ENCODE measurements at regions not wholly inside any gene's neighbourhood (a gene's known extent, or its start where the extent isn't known, plus 50 kb on each side); places are given as distances from the start of the nearest gene placed in this dataset.

DNA sequence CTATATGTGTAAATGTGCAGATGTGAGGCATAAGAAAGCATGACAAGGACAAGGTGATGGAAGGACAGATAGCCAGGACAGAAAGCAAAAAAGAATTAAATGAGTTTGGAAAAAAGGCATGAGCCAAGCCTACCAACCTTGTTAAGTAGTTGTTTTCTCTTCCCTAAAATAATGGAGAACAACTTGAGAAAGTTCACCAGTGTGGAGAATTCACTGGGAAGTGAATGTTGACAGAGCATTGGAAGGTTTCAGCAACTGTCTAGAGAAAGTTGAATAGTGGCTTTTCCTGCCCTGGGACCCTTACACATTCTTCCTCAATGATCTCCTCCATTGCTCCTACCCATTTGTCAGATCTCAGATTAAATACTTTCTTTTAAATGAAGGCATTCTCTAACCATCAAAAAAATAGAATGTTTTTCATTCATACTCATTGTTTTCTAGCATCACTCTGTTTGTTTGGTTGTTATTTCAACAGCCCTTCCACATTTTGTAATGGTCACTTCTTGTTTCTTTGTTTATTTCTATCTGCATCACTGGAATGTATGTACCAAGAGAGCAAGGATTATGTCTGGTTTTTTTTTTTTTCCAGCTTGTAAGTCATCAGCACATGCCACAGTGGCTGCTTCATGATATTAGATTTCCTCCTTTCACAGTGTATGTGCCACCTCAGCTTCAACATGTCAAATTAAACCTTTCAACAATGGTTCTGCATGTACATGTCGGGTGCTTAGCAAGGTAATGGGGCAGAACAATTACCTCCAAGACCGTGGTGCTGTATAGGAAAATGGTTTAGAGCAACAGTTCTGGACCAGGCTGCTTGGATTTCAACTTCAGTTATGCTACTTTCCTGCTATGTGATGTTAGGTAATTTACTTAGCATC is 586.0 kb upstream of the VRK2 start:
- ChIA-PET CTCF (no interaction called here), POLR2A (ENCODE audit: unreplicated experiment) (no interaction called here)
- Histone ChIP-seq H3K9me3 (ENCODE audit: insufficient read depth, low read depth) (no peaks in the 10 kb centered on the region), H3F3A (ENCODE audit: insufficient read depth, low read depth) (no peaks in the 10 kb centered on the region), H3K4me2 (no peak overlapping the region), H3K27me3 (ENCODE audit: insufficient read depth, low read depth) (no peaks in the 10 kb centered on the region), H4K20me1 (ENCODE audit: insufficient read depth) (no peaks in the 10 kb centered on the region), H3K9me2 (ENCODE audit: insufficient read depth) (no peaks in the 10 kb centered on the region), H2AFZ (no peak overlapping the region), H3K79me2 (ENCODE audit: low read depth) (no peaks in the 10 kb centered on the region), H3K36me3 (ENCODE audit: low read depth) (no peaks in the 10 kb centered on the region), H3K4me3 (no peak overlapping the region), H3K27ac (no peak overlapping the region), H3K4me1 (replicated peaks; ENCODE audit: insufficient read depth) (no peaks in the 10 kb centered on the region)
- intact Hi-C loops (cut with micrococcal nuclease; ENCODE audit: unreplicated experiment), result no loop called here
- DNase-seq, result no peak
- no TSS peak for BruUV-seq (replicated peaks)
- TF ChIP-seq, protein P1, sequence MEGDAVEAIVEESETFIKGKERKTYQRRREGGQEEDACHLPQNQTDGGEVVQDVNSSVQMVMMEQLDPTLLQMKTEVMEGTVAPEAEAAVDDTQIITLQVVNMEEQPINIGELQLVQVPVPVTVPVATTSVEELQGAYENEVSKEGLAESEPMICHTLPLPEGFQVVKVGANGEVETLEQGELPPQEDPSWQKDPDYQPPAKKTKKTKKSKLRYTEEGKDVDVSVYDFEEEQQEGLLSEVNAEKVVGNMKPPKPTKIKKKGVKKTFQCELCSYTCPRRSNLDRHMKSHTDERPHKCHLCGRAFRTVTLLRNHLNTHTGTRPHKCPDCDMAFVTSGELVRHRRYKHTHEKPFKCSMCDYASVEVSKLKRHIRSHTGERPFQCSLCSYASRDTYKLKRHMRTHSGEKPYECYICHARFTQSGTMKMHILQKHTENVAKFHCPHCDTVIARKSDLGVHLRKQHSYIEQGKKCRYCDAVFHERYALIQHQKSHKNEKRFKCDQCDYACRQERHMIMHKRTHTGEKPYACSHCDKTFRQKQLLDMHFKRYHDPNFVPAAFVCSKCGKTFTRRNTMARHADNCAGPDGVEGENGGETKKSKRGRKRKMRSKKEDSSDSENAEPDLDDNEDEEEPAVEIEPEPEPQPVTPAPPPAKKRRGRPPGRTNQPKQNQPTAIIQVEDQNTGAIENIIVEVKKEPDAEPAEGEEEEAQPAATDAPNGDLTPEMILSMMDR (conservative IDR thresholded peaks at IDR 0.05), result no peak
- TF ChIP-seq EZH2 (IDR thresholded peaks at IDR 0.05; ENCODE audit: low read depth), result no peak

DNA sequence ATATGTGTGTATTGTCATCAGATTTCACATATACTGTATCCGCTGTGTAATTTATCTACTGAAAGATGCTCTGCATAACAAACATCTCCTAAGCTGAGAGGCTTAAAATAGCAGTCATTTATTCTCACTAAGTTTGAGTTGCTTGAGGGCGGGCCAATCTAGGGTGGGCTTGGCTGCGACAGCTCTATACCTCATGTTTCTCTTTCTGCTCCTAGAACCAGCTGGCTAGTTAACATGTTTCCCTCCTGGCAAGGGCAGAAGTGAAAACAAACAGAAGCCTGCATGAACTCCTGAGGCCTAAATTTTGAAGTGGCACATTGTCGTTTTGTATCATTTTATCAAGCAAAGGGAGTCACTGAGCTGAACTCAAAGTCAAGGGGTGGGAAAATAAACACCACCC is 585.0 kb upstream of the VRK2 start:
- no peaks in the 10 kb centered on the region for H3K4me1 ChIP-seq (replicated peaks; ENCODE audit: insufficient read depth)
- no peaks in the 10 kb centered on the region for H3K79me2 ChIP-seq (ENCODE audit: low read depth)
- H3K9me3 ChIP-seq (ENCODE audit: insufficient read depth, low read depth), result no peaks in the 10 kb centered on the region
- intact Hi-C loops (cut with micrococcal nuclease; ENCODE audit: unreplicated experiment), result no loop called here
- DNase-seq, result no peak
- H3K36me3 ChIP-seq (ENCODE audit: low read depth), result no peaks in the 10 kb centered on the region
- CTCF ChIA-PET, result no interaction called here
- TF ChIP-seq EZH2 (IDR thresholded peaks at IDR 0.05; ENCODE audit: low read depth), result no peak
- TF ChIP-seq, protein P1 (conservative IDR thresholded peaks at IDR 0.05), result no peak
- H4K20me1 ChIP-seq (ENCODE audit: insufficient read depth), result no peaks in the 10 kb centered on the region
- no peaks in the 10 kb centered on the region for H3F3A ChIP-seq (ENCODE audit: insufficient read depth, low read depth)
- no peaks in the 10 kb centered on the region for H3K9me2 ChIP-seq (ENCODE audit: insufficient read depth)
- no peak overlapping the region for H3K4me3 ChIP-seq
- H2AFZ ChIP-seq, result no peak overlapping the region
- POLR2A ChIA-PET (ENCODE audit: unreplicated experiment), result no interaction called here
- no peaks in the 10 kb centered on the region for H3K27me3 ChIP-seq (ENCODE audit: insufficient read depth, low read depth)
- no TSS peak for BruUV-seq (replicated peaks)
- H3K27ac ChIP-seq, result no peak overlapping the region
- H3K4me2 ChIP-seq, result no peak overlapping the region

DNA sequence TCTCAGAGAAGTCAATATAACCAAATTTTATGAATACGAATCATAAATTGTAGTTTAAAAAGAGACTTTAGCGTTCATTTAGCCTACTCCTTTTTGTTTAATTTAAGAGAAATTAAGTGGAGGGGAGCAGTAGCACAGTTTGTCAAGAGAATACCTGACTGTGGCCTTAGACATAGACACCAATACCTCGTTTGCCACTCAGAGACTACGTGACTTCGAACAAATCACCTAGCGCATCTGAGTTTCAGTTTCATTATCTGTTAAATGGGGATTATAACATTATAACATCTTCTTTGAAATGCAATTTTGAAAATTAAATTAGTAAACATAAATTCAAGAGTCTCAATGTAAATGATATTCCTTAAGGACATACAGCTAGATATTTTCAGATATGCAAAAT is 581.5 kb upstream of the VRK2 start:
- Histone ChIP-seq H3K9me2 (ENCODE audit: insufficient read depth) (no peaks in the 10 kb centered on the region), H3K4me1 (replicated peaks; ENCODE audit: insufficient read depth) (no peaks in the 10 kb centered on the region), H3K4me2 (peak overlapping the region; percentile 21; the same call in 1 of the 2 replicates), H3K27ac (no peak overlapping the region), H3K79me2 (ENCODE audit: low read depth) (no peaks in the 10 kb centered on the region), H3K27me3 (ENCODE audit: insufficient read depth, low read depth) (no peaks in the 10 kb centered on the region), H4K20me1 (ENCODE audit: insufficient read depth) (no peaks in the 10 kb centered on the region), H3F3A (ENCODE audit: insufficient read depth, low read depth) (no peaks in the 10 kb centered on the region), H3K36me3 (ENCODE audit: low read depth) (no peaks in the 10 kb centered on the region), H2AFZ (no peak overlapping the region; the same call in 1 of the 2 replicates), H3K9me3 (ENCODE audit: insufficient read depth, low read depth) (no peaks in the 10 kb centered on the region), H3K4me3 (no peak overlapping the region)
- CTCF ChIA-PET, result no interaction called here
- intact Hi-C loops (cut with micrococcal nuclease; ENCODE audit: unreplicated experiment), result no loop called here
- TF ChIP-seq EZH2 (IDR thresholded peaks at IDR 0.05; ENCODE audit: low read depth), result no peak
- TF ChIP-seq, protein P1 (conservative IDR thresholded peaks at IDR 0.05), result no peak
- DNase-seq, result no peak
- POLR2A ChIA-PET (ENCODE audit: unreplicated experiment), result no interaction called here
- no TSS peak for BruUV-seq (replicated peaks)

Data from PC-9 (cell line).